Hepatic stellate cell (primary cell): ENCODE measurements at regions not wholly inside any gene's neighbourhood (a gene's known extent, or its start where the extent isn't known, plus 50 kb on each side); places are given as distances from the start of the nearest gene placed in this dataset.

Source experiments
- DNase-seq: peaks from one replicate; pipeline ENCODE4 v3.0.0; 2011; ENCODE audit warnings: low spot score

DNA sequence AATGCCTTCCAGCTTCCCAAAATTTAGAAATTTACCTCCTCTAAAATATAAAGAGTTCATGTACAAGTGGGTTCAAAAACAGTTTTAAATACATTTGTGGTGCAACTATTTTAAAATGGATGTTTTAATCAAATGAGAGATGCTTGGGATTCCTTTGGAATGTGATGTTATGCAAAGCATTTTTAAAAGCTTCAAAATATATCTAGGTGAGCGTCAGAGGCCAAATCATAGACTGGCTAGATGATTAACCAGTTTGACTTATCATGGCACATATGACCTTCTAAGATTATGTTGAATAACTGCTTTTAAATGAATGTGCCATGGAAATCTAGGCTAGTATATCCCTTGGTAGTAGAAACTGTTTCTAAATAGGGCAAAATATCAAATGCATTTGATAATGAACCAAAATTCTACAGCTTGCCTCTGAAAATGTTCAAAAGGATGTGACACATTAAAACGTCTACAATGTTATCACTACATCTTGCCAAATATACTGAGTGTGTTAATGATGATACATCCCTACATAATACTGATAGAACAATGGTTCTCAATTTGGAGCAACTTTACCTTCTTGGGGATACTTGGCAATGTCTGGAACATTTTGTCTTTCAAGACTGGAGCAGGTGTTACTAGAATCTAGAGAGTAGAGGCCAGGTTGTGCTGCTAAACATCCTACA lies 650.9 kb upstream of the ADGRL2 start:
- DNase-seq: no peak

DNA sequence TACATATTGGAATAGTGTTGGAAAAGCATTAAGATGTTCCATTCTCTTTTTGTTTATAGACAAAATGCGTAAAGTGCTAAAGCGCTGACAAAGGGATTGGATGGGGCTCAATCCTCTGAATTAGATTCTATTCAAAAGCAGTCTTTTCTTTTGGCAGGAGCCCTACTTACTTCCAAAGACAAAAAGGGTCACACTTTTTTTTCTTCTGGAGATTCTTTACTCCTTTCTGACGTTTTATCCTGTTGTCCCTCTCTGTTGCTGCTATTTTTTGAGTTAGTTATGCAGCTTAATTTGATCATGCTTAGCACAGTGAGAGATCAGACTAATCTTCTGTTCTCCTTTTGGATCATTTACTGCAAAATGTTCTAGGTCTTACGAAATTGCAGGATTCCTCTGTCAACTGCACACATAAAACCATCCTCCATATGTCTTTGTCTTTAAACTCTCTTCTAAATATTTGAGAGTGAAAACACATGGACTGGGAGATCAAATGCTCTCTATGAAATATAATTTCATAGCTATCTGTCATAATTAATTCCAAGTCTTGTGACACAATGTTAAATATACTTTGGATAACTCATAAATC lies 656.4 kb upstream of the ADGRL2 start:
- no peak for DNase-seq

DNA sequence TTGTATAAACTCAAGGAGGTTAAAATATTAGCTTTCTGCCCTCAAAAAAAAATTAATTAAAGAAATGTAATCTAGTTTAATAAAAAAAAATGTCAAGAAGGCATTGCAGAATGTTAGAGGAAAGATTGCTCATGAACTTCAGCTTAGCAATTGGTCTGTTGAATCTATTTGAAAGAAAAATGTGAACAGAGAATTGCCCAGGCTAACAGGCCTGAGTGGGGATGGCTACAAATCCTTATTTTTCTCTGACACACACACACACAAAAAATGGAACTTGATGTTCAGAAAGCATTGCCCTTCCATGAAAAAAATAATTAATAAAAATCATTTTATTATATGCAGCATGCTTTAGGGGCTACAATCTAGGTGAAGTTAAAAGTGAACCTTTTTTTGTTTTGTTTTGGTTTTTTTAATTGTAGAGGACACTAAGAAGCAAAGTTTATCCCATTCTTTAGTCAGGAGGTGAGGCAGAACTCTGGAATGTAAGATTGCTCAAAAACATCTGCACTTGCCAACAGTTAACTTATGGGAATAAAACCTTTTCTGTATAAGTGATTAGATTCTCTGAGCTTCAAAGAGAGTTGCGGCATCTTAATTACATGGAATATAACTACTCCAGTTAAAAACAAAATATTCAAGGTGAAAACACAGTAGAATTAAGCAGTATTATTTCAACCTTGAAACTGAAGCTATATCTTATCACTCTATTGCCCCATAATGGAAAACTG lies 658.5 kb upstream of the ADGRL2 start:
- DNase-seq: peak; percentile 12

DNA sequence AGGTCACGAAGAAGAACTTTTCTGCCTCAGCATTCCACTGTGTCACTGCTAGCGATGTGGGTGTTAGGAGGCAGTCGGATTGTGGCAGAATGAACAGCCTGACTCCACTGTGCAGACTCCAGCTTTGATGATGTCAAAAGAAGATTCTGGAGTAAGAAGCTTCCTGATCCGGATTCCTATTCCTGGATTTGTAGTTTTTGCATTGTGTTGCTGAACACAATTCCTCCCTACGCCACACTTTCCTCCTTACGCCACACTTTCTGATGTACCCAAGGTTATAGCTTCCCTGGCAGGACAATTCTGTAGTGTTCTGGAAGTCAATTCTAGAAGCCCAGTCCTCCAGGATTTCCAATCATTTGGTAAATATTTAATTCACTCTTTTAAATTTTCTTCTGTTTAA lies 665.2 kb upstream of the ADGRL2 start:
- DNase-seq: no peak

DNA sequence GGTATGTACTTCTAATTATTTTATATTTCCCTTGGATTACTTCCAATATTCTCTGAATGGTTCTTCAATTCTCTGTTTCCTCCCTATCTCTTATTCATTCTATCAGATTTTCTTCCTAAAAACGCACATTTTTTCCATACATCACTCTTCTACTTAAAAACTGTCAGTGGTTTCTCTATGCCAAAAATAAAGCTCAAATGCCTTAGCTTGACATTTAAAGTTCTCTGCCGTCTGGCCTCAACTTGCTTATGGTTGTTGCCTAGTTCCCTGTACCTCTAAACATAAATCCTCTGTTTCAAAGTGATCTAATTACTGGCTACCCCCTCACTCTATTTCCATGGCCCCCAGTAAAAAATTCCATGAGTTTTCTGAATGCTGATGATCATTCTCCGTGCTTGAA lies 671.0 kb upstream of the ADGRL2 start:
- DNase-seq: no peak

DNA sequence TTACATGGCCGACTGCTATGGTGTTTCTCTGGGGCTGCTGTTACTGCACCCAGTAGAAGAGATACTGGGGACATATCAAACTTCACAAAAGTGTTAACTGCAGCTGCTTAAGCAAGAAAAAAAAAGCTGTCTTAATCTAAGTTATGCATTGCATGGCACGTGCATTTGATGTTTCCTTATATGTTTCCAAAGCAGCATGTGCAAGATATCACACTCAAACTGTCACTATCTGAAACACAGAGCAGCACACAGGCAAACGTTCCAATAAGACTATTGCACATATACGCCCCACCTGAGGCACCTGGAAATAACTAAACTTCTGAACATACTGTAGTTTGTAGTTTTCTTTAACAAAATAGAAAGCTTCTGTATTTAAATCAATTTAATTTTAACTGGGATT lies 671.4 kb upstream of the ADGRL2 start:
- no peak for DNase-seq

DNA sequence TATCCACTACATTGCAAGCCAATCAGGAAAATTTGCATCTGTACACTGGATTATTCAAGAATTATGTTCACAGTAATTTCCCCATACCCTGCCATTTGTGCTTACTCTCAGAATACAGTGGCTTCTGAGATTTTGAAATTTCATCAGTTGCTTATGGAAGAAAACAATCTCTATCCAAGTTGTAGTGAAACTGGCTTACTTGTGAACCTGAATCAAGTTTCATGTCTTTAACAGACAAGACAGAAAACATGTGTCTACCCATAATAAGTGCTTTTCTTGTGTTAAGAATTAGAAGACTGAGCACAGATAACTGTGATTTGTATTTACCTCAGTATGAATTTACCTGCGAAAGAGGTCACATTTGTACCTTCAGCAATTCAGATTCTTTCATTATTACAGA lies 672.7 kb upstream of the ADGRL2 start:
- DNase-seq: no peak

DNA sequence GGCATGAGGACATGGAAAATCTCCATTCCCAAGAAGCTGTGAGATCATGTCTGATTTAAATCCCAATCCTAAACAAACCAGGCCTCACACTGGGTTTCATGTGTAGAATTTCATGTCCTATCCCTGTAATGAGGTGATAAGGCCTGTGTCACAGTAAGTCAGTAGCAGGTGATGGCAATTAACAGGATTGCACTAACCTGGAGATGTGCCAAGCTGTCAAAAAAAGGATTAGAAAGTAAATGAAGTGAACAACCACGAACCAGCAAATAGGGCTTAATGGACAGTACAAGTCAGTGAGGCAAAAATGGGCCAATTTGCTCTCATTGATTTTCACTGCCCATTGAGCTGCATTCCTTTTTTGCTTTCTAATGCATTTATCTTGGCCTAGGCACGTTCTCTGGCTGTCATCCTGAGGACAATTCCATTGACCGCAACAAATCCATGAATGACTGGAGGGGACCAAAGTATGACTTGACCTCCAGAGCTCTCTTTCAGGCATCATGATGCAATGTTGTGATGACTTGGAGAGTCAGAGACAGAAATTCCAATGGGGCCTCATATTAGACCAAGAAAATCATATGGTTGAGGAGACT lies 673.6 kb upstream of the ADGRL2 start:
- peak; percentile 9 for DNase-seq

DNA sequence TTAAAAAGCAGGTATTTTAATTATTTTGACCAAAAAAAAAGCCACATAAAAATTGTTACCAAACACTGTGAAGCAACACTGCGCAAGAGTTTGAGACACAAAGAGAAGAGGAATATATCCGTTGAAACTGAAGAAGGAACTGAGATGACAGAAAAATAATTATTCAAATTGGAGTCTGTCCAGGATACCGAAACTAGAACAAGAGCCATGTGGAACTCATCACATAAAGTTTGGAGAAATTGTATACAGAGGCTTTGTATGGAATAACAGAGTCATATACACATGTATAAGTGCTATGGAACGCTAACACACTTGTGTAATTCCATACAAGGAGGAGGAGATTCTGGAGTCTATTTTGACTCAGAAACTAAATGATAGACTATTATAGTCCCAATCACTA lies 675.1 kb upstream of the ADGRL2 start:
- no peak for DNase-seq

DNA sequence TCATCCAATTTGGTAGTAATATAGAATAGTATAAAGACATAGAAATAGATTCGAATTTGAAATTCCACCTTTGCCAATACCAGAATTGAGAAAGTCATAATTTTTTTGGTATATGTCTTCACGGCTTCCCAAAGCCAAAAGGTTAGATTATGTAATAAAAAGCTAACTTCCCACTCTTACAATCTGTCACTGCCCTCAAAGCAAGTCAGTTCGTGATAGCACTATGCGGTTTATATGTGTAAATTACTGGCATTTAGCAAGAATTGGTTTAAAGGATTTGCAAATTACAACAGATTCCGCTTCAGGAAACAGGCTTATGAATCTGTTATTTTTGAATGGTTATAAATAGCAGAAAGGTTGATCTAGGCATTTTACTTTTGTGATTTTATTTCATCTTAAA lies 679.4 kb upstream of the ADGRL2 start:
- no peak for DNase-seq

DNA sequence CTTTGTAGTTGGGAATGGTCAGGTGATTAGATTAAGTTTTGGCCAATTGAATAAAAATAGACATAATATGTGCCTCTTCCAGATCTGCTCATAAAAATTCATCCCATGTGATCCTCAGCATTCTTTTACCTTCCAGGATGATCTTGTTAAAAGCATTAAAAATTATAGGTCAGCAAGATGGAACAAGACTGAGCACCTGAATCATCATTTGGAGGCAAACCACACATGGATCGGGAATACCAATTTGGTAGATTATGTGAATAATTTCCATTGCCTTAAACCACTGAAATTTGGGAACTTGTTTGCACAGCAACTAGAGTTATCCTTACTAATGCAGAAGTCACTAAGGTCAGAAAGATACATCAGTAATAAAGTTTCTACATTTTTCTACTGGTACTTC lies 681.4 kb upstream of the ADGRL2 start:
- DNase-seq: no peak

DNA sequence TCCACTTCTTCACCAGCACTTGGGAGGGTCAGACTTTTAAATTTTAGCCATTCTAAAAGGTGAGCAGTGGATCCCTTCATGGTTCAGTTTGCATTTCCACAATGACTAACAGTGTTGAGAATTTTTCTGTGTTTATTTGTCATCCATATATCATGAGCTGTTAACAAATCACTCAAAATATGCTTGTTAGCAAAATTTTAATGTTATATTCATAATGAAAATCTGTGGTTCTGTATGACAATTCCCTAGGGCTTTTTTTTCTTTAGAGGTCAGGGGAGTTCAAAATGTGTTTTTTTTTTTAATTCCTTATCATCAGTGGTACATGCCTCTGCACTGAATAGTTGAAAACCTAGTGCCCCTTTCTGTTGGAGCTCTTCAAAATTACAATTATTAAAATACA lies 682.2 kb upstream of the ADGRL2 start:
- DNase-seq: no peak

DNA sequence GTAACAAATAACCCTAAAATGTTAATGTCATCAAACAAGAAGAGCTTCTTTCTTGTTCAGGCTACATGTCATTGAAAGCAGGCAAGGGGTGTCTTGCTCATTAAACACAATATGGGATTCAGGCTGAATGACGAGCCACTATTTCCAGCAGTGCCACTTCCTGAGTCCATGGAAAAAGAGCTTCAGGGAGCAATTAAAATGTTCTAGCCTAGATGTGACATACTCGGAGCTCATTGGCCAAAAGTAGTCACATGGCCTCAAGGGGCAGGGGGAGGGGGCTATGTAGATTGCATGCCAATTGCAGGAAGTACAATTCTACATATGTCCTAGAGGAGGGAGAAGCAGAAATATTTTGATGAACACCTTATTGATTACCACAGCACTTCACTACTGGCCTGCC lies 685.3 kb upstream of the ADGRL2 start:
- DNase-seq: no peak

DNA sequence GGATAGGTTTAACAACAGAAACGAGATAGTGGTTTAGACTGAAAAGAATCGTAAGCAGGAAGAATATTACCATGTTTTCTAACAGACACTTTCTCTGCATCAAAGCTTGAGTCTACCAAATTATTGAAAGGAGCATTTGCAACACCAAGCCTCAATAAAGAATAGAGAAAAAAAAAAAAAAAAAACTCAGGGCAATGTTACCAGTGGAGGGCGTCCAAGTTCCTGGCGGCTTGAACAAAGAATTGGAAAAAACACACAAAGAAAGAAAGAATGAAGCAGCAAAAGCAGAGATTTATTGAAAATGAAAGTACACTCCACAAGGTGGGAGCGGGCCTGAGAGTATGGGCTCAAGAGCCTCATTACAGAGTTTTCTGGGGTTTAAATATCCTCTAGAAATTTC lies 686.5 kb upstream of the ADGRL2 start:
- DNase-seq: no peak

DNA sequence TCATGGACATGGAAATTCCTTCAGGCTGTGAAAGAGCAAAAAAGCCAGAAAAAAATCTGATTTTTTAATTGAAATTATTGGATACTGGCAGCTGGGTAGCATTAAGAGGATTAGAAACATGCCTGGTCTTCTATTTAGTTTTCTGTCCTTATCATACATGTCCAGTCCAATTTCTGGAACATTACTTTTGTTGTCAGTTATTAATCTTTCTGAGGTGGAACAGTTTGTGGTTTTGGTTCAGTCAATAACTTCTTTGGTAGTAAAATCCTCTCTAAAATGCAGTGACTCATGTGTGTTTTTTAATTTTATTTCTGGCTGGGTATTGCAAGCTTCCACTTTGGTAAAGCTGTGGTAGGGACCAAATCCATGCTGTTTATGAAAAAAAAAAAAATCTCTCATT lies 687.0 kb upstream of the ADGRL2 start:
- DNase-seq: no peak

DNA sequence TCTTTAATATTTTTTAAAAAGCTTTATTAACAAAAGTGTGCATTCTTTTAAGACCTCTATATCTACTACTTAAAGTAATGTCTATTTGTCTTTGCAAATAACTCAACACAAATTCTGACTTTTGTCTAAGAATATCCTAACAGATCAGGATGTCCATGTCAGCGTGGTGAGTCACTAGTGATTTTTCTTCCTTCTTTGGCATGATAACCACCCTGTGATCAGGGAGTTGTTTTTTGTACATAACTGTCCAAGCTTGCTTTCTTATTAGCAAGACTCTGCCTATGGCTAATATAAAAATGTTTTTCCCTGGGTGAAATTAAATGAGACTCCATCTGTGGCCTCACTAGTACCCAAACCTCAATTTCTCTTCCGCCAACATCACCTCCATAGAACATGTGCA lies 688.9 kb upstream of the ADGRL2 start:
- DNase-seq: peak; percentile 27

DNA sequence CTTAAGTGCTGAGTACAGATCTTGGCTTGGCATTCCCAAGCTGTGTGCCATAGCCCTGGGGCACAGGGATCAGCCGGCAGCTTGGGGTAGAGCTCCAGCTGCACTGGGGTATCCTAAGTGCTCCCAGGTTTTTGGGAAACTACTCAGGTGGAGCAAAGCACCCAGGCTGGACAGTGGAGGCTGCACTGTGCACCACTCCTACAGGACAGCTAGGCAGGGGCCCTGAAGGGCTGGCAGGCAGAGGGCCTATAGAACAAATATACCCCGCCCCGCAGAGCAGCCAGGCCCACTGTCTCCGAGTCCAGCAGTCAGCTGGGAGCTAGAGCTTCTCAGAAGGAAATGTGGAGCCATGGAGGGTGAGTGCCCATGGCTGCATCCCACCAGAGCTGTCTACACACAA lies 691.7 kb upstream of the ADGRL2 start:
- no peak for DNase-seq

DNA sequence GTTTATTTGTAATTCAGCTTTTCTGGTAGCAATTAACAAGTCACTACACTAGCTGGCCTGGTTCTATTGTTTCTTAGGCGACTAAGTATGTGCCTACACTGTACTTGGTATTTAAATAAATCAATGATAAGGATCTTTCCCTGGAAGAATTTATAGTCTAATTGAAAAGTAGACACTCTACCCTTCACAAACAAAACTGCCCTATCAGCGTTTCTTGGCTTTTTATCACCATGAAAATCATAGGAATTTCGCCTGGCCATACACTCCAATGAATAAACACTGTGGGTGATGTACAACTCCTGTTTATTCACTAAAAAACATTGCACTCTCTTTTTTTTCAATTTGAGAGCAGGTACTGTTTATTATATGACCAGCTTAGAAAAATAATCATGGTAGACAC lies 702.9 kb upstream of the ADGRL2 start:
- no peak for DNase-seq

DNA sequence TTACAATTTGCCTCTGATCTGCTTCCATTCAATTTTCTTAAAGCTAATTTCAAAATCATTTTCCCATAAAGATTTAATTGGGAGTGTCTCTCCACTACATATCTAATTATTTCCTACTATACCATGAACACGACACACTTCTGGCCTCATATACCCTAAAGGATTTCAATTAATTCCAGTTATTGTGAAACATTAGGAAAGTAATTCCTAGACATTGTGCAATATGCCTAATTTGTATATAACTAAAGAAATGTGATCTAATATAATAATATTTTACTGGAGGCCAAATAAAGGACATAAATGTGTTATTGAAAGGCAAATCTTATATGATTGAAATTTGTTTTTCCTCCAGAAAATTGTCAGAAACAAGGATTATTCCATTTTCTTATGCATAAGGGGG lies 727.2 kb upstream of the ADGRL2 start:
- no peak for DNase-seq

DNA sequence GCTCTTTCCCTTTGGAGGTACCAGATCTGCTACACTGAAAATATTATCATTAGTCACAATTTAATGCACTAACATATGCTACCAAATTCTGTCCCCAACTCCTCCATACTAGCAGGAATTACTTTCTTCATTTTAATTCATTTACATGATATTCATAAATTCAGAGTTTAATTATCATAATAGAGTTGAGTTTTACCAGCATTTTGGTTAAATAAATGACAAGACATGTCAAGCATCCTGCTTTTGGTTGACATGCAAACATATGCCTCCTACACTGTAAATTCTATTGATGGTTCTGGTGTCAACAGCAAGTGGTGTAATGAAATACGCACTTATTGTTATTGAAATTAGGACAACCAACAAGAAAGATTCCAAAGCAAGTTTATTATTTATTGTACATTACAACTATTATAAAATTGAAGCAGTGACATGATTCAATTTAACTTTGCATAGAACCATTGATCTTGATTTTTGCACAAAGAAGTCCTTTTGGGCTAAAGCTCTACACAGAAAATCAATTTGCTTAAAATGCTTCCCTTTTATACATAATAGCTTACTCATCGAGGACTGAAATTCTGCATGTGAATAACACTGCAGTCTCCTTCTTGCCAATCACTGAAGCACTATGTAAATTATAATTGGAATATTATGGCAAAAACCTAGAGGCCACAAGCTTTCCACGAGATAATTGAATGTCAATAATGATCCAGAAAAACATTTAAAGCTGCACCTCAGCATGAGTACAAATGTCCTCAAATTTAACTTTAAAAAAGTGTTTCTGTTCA lies 728.6 kb upstream of the ADGRL2 start:
- no peak for DNase-seq

DNA sequence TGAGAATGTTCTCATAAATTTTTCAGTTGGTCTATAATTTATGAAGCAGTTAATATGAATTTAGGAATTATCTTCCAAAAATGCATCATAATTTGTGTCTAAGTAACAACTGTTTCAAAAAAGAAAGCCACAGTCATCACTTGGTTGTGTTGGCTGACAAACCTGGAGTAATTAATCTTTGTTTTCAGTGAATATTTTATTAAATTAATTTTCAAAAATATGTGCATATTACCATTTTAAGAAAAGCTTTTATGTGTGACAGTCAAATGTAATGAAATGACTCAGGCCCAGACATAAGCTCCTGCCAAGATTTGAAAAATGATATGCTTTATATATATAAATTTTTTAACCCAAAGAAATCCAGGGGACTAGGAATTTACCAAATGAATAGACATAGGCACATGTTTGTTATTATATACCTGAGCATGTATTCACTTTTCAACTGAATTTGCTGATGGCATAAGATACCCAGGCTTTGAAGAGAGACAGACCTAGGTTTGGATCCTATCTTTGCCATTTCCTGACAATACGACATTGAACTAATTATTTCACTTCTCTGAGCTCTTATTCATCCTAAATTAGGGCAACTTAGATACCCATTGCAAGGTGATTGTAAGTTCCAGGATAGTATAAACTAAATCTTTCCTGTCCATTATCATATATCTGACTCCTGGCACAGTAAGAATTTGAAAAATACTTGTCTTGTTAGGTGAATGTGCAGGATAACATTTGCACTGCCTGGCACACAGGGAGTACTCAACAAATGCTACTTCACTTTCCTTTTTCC lies 729.5 kb upstream of the ADGRL2 start:
- no peak for DNase-seq

DNA sequence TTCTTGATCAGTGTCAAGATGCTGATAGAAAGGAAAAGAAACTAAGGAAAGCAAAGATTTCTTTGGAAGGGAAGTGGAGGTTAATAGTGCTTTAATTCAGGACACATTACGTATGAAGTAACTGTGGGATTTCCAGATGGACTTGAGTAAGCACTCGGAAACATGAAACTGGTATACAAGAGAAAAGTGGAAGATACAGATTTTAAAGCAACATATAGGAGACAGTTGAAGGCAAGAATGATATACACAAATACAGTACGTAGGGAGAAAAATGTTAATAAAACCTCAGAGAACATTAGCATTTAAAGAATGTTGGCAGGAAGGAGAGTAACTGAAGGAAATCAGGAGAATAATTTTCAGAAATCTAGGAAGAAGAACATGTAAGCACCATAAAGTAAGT lies 730.9 kb upstream of the ADGRL2 start:
- DNase-seq: no peak
